Stimulated activated CD8-positive, alpha-beta memory T cell treated with anti-CD3 and anti-CD28 coated beads, Interleukin-12 subunit alpha, Interleukin-12 subunit beta, amount 100 ng/mL, for 1 hour (primary cell): ENCODE measurements at regions not wholly inside any gene's neighbourhood (a gene's known extent, or its start where the extent isn't known, plus 50 kb on each side); places are given as distances from the start of the nearest gene placed in this dataset.

ENCODE experiments used
- DNase-seq: peaks from one replicate; pipeline ENCODE4 v3.0.0-alpha.2; 2020; ENCODE audit warnings: low read depth

DNA sequence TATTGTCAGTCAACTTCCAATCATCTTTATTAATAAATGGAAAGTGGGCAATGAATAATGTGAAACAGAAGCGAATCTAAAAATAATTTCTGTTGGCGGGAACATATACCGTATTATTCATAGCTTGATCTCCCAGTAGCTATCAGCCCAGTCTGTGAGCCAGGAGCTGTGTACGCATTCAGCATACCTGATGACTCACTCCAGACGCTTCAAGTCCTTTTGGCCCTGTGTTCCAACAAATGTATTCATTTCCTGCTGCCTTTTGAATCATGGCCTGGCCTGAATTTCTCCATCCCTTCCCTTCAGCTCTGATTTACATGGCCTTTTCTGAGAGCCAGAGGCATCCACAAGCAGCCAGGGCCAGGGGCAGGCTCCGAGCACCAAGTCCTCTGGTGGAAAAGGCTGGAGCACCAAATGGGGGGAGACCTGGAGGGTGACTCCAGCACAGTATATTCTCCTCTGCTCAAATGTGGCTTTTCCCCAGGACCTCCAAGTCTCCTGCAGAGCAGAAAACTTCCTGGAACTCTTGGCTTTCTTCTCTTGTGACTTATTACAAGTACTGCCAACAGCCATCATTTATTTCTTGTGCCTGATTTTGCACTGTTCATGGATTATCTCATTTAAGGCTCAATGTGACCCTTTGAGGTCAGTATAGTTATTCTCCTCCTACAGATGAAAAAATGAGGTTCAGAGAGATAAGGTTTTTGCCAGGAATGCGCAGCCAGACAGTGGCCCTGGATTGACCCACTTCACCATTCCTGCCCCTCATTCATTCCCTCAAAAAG lies 108.7 kb downstream of the EN1 start:
- no peak for DNase-seq

DNA sequence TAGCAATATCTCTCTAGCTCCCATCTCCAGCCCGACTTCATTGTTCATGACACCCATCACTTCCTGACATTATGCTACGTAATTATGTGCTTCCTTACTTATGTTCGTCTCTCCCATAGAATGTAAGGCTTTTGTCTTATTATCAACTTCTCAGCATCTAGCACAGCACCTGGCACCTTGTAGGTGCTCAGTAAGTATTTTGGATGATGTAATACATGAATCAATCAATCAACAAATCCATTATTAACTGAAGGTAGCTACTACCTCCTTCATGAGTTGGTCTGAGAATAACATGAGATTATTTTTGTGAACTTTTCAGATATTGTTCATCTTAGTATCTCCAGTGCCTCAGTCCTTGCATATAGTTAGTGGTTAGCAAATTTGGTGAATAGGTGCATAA lies 109.3 kb downstream of the EN1 start:
- DNase-seq: no peak

DNA sequence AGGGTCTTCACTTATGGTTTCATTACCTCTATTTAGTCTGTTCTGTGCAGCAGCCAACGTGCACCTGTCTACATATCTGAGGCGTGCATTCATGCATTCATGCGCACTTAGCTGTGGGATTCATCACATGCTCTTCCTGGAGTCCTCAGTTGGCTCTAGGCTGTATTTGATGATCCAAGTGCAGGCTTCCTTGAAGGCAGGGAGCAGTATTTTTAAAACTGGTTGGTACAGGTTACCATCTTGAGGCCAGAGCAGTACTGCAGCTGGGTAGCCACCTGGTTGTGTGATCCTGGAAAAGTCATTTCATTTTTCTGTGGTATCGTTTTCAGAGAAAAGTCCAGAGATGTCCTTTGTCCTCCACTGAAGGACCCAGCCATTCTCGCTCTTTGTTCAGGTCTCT lies 109.8 kb downstream of the EN1 start:
- no peak for DNase-seq

DNA sequence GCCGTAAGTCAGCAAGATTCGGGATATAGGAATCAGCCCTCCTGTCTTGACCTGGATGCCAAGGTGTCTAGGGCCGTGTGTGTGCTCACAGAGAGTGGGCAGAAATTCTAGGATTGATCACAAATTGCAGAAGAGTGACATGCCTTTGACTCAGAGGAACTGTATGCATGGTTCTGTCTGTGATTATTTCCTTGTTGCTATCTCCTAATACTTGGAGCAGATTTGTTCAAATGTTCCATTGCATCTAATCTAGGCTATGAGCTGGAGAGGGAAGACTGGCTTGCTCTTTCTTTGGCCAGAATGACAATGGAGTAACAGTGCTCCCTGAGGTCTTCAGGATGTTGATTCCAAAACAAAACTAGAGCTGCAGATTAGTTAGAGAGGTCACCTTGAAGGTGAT lies 115.0 kb downstream of the EN1 start:
- no peak for DNase-seq

DNA sequence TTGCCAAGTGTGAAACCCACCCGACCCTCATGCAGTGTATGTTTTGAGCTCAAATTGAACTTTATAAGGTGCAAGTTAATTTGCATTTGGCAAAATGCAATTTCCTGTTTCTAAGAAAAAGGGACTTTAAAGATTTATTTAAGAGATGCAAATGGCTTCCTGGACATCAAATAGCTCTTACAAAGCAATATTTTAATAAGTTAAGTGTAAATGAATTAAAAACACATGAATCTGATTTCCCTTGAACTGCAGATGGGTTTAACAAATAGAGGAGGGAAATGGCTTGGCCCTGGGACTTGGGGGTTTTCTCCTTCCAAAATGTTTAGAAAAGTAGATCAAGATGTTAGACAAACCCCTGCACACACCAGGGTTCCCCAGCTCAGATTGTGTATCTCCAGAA lies 116.0 kb downstream of the EN1 start:
- DNase-seq: no peak

DNA sequence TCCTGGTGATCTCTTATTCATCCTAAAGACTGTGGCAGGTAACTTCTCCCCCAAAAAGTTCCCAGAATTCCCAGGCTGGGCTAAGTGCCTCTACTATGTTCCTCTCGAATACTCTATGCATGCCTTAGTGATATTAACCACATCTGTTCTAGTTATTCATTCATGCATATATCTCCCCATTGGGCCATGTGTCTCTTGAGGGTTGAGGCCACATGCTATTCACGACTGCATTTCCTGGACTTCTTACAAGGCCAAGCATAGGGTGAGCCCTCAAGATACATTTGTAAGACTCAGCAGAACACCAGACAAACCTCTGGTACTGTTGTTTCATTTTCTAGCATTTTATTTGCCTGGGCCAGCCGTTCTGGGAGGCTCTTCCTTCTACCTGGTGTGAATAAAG lies 117.0 kb downstream of the EN1 start:
- DNase-seq: no peak

DNA sequence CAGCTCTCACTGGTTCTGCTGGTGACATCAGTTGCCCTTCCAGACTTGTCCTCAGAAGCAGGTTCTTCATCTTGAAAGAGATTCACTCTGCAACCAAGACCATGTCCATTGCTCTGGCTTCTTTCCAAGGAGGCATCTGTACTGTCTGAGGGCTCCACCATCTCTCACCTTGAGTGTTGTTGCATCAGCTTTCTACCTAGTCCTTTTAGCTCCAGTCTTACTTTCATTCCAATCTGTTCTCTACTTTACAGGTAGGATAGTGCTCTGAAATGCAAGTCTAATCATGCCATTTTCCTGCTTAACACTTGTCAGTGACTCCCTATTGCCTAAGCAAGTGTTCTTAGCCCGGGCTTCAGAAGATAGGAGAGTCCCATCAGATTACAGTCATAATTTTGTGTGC lies 117.7 kb downstream of the EN1 start:
- DNase-seq: no peak

- DNase-seq: no peak
Measured at GRCh38 chr2:118728984-118729383, 118.5 kb downstream of the EN1 start.

GRCh38 chr2:118726821-118727220 lies 120.6 kb downstream of the EN1 start:
- DNase-seq: no peak

- DNase-seq: no peak
Measured at GRCh38 chr2:118723394-118723793, 124.1 kb downstream of the EN1 start.

- no peak for DNase-seq
Measured at GRCh38 chr2:118722976-118723375, 124.5 kb downstream of the EN1 start.

GRCh38 chr2:118721817-118722551 lies 125.5 kb downstream of the EN1 start:
- DNase-seq: no peak

DNA sequence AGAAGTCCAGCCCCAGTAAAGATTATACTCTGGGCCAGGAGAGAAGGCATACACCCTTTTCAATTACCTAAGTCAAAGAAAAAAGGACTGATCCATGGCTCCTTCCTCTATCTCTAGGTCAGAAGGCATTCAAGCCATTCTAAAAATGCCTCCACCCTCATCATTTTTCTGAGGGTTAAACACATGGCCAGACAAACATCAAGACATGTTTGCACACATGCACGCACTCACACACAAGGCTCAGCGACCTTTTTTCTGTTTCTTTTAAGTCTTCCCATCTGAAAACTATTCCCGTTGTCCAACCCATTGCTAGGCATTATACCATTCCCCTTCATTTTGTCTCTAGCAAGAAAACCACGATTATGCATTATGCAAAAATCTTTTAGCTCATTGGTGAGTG lies 126.6 kb downstream of the EN1 start:
- DNase-seq: no peak

DNA sequence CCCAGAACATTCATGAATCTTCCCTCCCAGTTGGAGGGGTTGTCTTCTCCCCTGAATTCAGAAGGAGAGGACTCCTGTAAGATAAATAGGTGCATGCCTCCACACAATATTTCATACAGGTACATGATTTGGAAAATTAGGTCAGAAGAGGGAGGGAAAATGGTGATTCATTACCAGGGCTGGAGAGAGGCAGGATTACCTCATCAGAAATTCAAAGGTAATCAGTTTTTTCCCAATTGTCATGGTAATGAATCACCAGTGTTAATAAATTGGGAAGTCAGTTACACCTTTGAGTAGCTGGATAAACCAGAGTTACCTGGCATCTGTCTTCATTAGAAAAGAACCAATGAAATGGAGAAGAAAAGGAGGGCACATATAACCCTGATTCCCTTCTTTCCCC lies 128.5 kb downstream of the EN1 start:
- no peak for DNase-seq

GRCh38 chr2:118716102-118716501 lies 131.3 kb downstream of the EN1 start:
- DNase-seq: no peak

DNA sequence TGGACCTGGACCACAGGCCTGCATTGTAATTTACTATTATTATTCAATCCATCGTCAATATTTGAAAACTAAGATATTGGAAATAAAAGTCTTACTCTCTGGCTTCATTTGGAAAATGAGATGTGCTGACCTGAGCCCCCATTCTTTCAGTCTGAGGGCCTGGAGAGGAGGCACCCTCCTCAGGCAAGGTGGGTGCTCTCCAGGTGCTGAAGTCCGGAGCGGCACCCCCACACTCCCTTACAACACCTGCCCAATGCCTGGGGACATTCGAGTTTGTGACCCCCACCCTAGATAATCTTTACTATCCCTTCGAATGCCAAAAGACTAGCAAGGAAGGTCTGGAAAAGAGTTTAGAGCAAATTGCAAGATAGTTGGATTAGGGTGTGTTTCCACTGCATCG lies 133.3 kb downstream of the EN1 start:
- DNase-seq: no peak

DNA sequence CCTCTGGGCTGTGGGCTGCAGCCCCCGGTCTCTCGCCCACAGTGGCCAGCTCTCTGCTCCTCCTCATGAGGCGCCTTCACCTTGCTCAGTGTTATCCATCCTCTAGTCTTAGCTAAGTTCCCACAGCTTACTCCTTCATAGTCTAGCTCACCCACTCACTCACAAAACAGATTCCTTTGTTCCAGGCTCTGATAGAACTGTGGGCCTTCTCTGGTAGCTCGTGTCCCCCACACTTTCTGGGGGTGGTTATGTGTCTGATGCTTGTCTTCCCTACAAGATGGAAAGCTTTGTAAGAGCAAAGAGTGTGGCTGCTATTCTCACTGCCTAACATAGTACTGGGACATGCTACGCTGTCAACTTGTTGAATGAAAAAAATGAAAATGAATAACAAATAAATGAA lies 135.8 kb downstream of the EN1 start:
- no peak for DNase-seq

DNA sequence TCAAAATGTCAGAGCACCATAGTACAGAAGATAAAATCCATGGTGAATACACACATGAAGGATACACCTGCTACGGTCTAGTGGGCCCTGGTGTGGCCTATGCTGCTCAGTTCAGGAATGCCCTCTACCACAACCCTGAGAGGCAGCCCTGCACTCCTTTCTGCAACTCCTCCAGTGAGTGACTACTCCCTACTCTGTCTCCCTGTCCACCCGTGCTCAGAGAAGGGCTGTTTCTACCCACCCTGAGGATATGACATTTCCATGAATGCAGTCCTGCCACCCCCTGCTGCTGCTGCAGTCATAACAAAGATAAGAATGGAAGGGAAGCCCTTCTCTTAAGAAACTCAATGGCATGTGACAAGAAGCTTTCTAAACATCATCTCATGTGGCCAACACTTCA lies 137.0 kb downstream of the EN1 start:
- no peak for DNase-seq

DNA sequence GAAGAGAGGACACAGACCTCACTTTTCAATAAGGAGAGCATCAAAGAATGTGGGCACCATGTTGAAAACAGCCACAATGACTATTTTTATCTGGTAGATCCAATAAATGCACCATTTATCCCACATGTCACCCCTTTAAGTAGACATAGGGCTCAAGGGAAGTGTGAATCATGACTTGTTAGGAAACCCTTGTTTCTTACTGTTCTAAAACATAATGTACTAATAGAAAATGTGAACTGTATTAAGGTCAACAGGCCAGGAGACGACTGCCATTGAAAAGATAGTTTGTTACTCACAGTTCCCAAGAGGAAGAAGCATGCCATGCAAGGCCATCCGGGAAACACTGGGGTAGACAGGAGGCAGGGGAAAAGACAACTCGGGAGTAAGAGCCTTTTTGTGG lies 137.7 kb downstream of the EN1 start:
- DNase-seq: no peak

DNA sequence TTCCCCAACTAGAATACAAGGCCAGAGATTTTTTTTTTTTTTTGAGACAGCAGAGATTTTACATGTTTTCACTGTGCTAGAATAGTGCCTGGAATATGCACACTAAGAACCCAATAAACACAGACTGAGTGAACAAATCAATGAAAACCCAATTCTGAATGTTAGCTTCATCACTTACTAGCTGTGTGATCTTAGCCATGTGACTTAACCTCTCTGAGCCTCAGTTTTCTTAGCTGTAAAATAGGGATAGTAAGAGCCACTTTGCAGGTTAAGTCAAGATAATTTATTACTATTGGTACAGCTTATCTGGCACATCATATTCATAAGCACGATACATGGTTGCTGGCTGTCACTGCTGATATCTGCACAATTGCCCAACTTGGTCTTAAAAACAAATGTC lies 140.6 kb downstream of the EN1 start:
- DNase-seq: no peak

GRCh38 chr2:118706371-118706770 lies 141.1 kb downstream of the EN1 start:
- no peak for DNase-seq

- DNase-seq: no peak
Measured at GRCh38 chr2:118705032-118705431, 142.4 kb downstream of the EN1 start.

- DNase-seq: no peak
Measured at GRCh38 chr2:118699447-118700175, 147.8 kb downstream of the EN1 start.
